ENCODE measurements at regions not wholly inside any gene's neighbourhood (a gene's known extent, or its start where the extent isn't known, plus 50 kb on each side); places are given as distances from the start of the nearest gene placed in this dataset.

GRCh38 chr4:163768014-163768413 is 273.5 kb downstream of the TMA16 start:
- peak; percentile 33 for DNase-seq

GRCh38 chr4:163772238-163772637 is 277.7 kb downstream of the TMA16 start:
- DNase-seq, result no peak

- no peak for DNase-seq
Measured at GRCh38 chr4:163773940-163774339, 279.4 kb downstream of the TMA16 start.

GRCh38 chr4:163776957-163777356 is 282.5 kb downstream of the TMA16 start:
- no peak for DNase-seq

GRCh38 chr4:163781726-163782125 is 287.2 kb downstream of the TMA16 start:
- no peak for DNase-seq

- DNase-seq, result no peak
Measured at GRCh38 chr4:163790231-163790630, 295.7 kb downstream of the TMA16 start.

GRCh38 chr4:163795885-163796284 is 301.4 kb downstream of the TMA16 start:
- no peak for DNase-seq

GRCh38 chr4:163804001-163804400 is 309.5 kb downstream of the TMA16 start:
- DNase-seq, result no peak

GRCh38 chr4:163806653-163807052 is 312.2 kb downstream of the TMA16 start:
- no peak for DNase-seq

- DNase-seq, result no peak
Measured at GRCh38 chr4:163808011-163808410, 313.5 kb downstream of the TMA16 start.

GRCh38 chr4:163810755-163811154 is 316.3 kb downstream of the TMA16 start:
- DNase-seq, result no peak

- no peak for DNase-seq
Measured at GRCh38 chr4:163815776-163816175, 321.3 kb downstream of the TMA16 start.

- no peak for DNase-seq
Measured at GRCh38 chr4:163816494-163816893, 322.0 kb downstream of the TMA16 start.

GRCh38 chr4:163818673-163819072 is 324.2 kb downstream of the TMA16 start:
- no peak for DNase-seq

- DNase-seq, result no peak
Measured at GRCh38 chr4:163833669-163834068, 339.2 kb downstream of the TMA16 start.

- no peak for DNase-seq
Measured at GRCh38 chr4:163846008-163846407, 351.5 kb downstream of the TMA16 start.

- DNase-seq, result no peak
Measured at GRCh38 chr4:163852246-163852645, 357.8 kb downstream of the TMA16 start.

- DNase-seq, result no peak
Measured at GRCh38 chr4:163857903-163858302, 363.4 kb downstream of the TMA16 start.

- DNase-seq, result peak; percentile 6
Measured at GRCh38 chr4:163858515-163858914, 364.0 kb downstream of the TMA16 start.

- DNase-seq, result no peak
Measured at GRCh38 chr4:163863082-163863481, 368.6 kb downstream of the TMA16 start.

GRCh38 chr4:163865010-163865409 is 370.5 kb downstream of the TMA16 start:
- no peak for DNase-seq

- no peak for DNase-seq
Measured at GRCh38 chr4:163866728-163867315, 372.3 kb downstream of the TMA16 start.

- DNase-seq, result no peak
Measured at GRCh38 chr4:163868445-163868844, 374.0 kb downstream of the TMA16 start.

- DNase-seq, result no peak
Measured at GRCh38 chr4:163871078-163871477, 376.6 kb downstream of the TMA16 start.

GRCh38 chr4:163875327-163875726 is 380.8 kb downstream of the TMA16 start:
- no peak for DNase-seq
